ENCODE measurements at regions not wholly inside any gene's neighbourhood (a gene's known extent, or its start where the extent isn't known, plus 50 kb on each side); places are given as distances from the start of the nearest gene placed in this dataset.

DNA sequence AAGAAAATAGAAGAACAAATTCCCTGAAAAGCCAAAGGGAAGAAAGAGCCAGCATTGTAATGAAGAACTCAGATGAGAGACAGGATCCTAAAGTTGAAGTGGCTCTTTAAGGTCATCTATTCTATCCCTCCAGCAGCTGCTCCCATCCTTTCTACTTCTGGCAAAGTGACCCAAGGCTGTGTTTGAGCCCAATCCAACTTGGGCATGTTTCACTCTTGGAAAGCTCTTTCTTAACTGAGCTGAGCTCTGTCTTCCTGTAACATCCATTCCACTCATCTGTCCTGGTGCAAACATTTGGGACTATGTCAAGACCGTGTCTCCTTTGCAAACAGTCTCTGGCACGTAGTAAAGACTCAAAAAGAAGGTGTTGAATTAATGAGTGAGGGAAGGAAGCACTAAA lies 298.1 kb upstream of the IGF1R start:
- TF ChIP-seq, protein P1, sequence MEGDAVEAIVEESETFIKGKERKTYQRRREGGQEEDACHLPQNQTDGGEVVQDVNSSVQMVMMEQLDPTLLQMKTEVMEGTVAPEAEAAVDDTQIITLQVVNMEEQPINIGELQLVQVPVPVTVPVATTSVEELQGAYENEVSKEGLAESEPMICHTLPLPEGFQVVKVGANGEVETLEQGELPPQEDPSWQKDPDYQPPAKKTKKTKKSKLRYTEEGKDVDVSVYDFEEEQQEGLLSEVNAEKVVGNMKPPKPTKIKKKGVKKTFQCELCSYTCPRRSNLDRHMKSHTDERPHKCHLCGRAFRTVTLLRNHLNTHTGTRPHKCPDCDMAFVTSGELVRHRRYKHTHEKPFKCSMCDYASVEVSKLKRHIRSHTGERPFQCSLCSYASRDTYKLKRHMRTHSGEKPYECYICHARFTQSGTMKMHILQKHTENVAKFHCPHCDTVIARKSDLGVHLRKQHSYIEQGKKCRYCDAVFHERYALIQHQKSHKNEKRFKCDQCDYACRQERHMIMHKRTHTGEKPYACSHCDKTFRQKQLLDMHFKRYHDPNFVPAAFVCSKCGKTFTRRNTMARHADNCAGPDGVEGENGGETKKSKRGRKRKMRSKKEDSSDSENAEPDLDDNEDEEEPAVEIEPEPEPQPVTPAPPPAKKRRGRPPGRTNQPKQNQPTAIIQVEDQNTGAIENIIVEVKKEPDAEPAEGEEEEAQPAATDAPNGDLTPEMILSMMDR (IDR thresholded peaks at IDR 0.05), result no peak

DNA sequence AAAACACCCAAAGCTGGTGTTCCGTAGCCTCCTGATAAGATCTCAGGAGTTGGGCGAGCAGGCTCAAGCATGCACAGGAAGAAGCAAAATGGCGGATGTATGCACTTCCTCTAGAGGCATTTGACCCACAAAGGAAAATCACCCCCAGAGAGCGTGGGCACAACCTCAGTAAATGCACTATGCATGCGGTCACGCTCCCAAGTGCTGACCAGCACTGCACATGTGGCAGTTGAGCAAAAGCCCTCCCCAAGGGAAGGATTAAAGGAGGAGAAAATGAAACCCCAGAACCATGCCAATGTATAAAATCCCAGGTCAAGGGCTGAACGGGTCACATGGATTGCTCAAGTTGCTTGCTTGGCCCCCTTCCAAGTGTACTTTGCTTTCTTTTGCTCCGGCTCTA lies 289.4 kb upstream of the IGF1R start:
- TF ChIP-seq, protein P1 (IDR thresholded peaks at IDR 0.05), result no peak

DNA sequence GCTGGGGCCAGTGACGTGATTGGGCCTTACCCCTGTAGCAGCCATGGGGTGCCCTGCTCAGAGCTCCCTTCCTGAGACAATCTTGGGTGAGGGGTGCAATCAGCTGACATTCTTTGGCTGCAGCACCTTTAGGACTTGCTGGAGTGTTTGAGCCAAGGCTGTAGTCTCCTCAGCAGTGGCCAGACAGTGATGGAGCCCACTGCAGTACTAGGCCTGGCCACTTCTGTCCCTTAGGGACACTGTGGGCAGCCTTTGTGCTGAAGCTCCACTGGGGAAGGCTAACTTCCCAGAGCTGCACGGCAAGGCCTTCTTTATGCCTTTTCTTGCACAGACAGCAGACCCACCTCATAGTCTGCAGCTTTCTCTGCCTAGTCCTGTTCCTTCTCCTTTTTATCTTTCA lies 284.9 kb upstream of the IGF1R start:
- TF ChIP-seq, protein P1 (IDR thresholded peaks at IDR 0.05), result no peak

DNA sequence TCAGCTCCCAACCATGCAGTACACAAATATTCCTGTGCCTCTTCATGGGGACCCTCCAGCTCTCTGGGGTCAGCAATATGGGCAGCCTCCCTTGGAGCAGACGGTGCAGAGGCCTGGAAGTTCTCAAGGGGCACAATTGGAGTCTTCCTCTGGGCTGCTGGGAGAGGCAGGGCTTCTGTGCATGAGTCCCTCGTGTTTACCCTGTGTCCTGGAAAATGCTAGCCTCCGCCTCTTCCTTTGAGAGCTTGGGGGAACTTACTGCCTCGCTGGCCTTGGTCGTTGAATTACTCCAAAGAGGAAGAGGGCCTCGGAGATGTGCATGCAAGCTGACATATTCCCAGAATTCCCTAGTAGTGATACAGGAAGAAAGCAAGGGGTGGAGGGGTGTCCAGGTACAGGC lies 284.4 kb upstream of the IGF1R start:
- TF ChIP-seq, protein P1 (IDR thresholded peaks at IDR 0.05), result no peak

DNA sequence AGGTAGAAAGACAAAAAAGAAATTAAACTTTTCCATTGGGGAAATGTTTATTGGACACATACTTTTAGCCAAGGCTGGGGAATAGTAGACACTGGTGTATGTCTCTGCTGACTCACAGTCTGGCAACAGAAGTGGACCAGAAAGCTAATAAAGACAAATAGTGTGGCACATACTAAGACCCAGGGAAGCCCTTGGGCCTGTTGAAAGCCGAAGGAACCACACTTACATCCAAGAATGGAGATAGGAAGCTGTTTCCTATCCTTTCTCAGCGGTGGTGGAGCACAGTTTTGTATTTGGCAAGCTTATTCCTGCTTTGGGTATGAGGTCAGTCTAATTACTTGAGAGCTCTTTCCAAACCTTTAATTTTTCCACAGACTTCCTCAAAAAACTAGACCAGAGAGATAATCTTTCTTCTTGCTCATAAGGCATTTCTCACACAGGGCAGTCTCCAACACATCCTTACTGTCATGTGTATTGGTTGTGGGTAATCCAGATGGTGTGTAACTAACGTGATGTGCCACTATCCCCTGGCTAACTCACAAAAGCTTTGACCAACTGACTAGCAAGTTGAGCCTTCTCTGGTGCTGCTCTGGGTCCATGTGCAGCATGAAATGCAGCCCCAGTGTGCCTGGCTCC lies 279.1 kb upstream of the IGF1R start:
- TF ChIP-seq, protein P1 (IDR thresholded peaks at IDR 0.05), result no peak

DNA sequence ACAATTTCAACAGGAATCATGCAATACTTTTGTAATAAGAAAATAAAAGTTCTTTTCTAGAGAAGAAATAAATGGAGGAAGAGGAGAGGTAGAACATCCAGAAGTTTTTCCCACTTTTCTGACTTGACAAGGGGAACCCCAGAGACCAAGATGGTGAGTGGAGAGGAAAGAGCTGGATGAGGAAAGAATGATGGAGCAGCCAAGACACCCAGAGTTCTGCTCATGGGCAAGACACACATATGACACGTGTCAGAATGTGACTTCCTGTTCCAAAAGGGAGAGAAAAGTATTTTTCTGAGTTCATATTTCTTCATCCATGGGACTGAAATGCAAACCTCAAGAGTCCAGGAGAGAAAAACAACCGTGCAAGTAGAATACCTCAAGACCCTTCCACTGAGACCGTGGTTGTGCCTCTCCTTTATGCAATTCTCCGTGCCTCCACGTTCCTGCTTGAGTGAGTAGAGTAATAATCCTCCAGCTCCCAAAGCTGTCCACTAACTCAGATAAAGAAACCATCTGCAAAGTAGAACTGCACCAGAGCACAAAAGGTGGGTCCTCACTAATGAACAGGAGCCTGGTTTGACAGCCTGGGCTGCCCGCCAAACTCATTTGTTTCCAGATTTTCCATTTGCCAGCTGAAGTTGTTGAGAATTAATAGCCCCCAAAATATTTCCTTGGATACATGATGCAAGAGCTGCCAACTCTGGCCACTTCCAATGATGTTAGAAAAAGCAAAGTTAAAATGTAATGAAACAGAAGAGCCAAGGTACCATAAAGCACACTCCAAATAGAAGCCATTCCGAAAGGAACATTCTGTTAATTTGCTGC lies 272.6 kb upstream of the IGF1R start:
- TF ChIP-seq, protein P1 (IDR thresholded peaks at IDR 0.05), result no peak

DNA sequence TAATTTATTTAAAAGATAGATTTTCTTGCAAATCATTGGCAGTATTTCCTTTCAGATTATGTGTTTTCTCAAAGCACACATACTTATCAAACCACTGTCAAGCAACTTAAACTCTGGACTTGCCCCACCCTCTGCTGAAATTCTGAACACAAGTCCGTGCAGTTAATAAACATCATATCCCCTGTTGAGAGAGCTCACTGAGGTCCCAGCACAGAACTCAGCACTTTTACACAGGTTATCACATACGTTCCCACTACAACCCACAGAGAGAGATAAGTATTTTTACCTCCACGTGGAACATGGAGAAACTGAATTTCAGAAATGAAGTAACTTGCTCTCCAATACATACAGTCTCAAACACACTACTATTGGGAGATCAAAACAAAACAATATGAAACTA lies 267.6 kb upstream of the IGF1R start:
- TF ChIP-seq, protein P1 (IDR thresholded peaks at IDR 0.05), result no peak
